ENCODE measurements at regions not wholly inside any gene's neighbourhood (a gene's known extent, or its start where the extent isn't known, plus 50 kb on each side); places are given as distances from the start of the nearest gene placed in this dataset.

GRCh38 chr1:94698759-94699502 lies 121.2 kb upstream of the SLC44A3 start:
- TF ChIP-seq, protein P1, sequence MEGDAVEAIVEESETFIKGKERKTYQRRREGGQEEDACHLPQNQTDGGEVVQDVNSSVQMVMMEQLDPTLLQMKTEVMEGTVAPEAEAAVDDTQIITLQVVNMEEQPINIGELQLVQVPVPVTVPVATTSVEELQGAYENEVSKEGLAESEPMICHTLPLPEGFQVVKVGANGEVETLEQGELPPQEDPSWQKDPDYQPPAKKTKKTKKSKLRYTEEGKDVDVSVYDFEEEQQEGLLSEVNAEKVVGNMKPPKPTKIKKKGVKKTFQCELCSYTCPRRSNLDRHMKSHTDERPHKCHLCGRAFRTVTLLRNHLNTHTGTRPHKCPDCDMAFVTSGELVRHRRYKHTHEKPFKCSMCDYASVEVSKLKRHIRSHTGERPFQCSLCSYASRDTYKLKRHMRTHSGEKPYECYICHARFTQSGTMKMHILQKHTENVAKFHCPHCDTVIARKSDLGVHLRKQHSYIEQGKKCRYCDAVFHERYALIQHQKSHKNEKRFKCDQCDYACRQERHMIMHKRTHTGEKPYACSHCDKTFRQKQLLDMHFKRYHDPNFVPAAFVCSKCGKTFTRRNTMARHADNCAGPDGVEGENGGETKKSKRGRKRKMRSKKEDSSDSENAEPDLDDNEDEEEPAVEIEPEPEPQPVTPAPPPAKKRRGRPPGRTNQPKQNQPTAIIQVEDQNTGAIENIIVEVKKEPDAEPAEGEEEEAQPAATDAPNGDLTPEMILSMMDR (IDR thresholded peaks at IDR 0.05), result no peak
- TF ChIP-seq POLR2A (IDR thresholded peaks at IDR 0.05), result no peak
